DND-41 (cell line): ENCODE measurements at regions not wholly inside any gene's neighbourhood (a gene's known extent, or its start where the extent isn't known, plus 50 kb on each side); places are given as distances from the start of the nearest gene placed in this dataset.

Experiments
- EZH2 ChIP-seq: IDR thresholded peaks from 3 replicates; pipeline ENCODE4 v1.6.1; 2012; ENCODE audit warnings: borderline replicate concordance, low read depth, mild to moderate bottlenecking, moderate library complexity, low read length, inconsistent platforms; ENCODE audit not compliant: severe bottlenecking
- TF ChIP-seq, protein P1 (sequence below): IDR thresholded peaks from 2 replicates; pipeline ENCODE4 v1.5.1; 2012; ENCODE audit warnings: borderline replicate concordance, low read length, moderate library complexity, mild to moderate bottlenecking; ENCODE audit not compliant: poor library complexity, severe bottlenecking; ENCODE audit errors: extremely low read depth

DNA sequence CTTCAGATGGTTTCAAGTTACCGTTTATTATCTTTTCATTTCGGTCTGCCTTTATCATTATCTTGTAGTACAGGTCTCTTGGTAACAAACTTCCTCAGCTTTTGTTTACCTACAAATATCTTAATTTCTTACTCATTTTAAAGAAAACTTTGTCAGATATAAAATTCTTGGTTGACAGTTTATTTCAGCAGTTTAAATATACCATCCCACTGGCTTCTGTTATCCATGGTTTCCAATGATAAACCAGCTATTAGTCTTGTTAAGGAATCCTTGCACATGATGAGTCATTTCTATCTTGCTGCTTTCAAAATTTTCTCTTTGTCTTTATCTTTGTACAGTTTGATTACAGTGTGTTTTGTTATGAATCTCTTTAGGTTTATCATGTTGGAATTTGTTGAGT, 308.3 kb upstream of the SPRY2 start:
- TF ChIP-seq, protein P1, sequence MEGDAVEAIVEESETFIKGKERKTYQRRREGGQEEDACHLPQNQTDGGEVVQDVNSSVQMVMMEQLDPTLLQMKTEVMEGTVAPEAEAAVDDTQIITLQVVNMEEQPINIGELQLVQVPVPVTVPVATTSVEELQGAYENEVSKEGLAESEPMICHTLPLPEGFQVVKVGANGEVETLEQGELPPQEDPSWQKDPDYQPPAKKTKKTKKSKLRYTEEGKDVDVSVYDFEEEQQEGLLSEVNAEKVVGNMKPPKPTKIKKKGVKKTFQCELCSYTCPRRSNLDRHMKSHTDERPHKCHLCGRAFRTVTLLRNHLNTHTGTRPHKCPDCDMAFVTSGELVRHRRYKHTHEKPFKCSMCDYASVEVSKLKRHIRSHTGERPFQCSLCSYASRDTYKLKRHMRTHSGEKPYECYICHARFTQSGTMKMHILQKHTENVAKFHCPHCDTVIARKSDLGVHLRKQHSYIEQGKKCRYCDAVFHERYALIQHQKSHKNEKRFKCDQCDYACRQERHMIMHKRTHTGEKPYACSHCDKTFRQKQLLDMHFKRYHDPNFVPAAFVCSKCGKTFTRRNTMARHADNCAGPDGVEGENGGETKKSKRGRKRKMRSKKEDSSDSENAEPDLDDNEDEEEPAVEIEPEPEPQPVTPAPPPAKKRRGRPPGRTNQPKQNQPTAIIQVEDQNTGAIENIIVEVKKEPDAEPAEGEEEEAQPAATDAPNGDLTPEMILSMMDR, result no peak
- no peak for TF ChIP-seq EZH2
